ENCODE measurements at regions not wholly inside any gene's neighbourhood (a gene's known extent, or its start where the extent isn't known, plus 50 kb on each side); places are given as distances from the start of the nearest gene placed in this dataset.

DNA sequence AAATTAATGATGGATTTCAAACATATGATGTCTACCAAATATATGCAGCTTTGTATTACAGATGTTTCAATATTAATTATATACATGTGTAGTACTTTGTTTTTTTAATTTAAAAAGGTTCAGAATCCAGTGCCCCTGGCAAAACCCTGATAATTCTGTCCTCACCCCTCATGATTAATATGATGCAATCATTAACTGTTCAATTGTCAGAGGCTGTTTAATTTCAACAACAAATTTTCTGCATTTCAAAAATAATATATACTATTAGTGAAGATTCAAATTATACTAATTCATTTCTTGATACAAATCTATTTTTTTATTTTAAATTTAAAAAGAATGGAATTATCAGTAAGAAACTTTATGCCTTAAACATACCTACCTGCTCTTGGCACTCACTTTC is 162.6 kb downstream of the HHIPL2 start:
- TF ChIP-seq, protein P1, sequence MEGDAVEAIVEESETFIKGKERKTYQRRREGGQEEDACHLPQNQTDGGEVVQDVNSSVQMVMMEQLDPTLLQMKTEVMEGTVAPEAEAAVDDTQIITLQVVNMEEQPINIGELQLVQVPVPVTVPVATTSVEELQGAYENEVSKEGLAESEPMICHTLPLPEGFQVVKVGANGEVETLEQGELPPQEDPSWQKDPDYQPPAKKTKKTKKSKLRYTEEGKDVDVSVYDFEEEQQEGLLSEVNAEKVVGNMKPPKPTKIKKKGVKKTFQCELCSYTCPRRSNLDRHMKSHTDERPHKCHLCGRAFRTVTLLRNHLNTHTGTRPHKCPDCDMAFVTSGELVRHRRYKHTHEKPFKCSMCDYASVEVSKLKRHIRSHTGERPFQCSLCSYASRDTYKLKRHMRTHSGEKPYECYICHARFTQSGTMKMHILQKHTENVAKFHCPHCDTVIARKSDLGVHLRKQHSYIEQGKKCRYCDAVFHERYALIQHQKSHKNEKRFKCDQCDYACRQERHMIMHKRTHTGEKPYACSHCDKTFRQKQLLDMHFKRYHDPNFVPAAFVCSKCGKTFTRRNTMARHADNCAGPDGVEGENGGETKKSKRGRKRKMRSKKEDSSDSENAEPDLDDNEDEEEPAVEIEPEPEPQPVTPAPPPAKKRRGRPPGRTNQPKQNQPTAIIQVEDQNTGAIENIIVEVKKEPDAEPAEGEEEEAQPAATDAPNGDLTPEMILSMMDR (IDR thresholded peaks at IDR 0.05), result no peak
- TF ChIP-seq POLR2A (IDR thresholded peaks at IDR 0.05), result no peak
